CD14-positive monocyte (primary cell): ENCODE measurements at regions not wholly inside any gene's neighbourhood (a gene's known extent, or its start where the extent isn't known, plus 50 kb on each side); places are given as distances from the start of the nearest gene placed in this dataset.

ENCODE experiments used
- DNase-seq, 3 donors: peaks; one replicate each; pipeline ENCODE4 v3.0.0-alpha.2; 2011 to 2022
- H2AFZ ChIP-seq: 2 replicates; pipeline ENCODE4 v1.6.0; 2012; ENCODE audit warnings: mild to moderate bottlenecking, low read depth, low read length, inconsistent platforms; ENCODE audit not compliant: insufficient read depth, poor library complexity, severe bottlenecking
- H3K27ac ChIP-seq, 2 donors: 1 replicate in 1 of 2; 2 replicates in 1 of 2; pipeline ENCODE4 v1.5.1; 2012 to 2013; ENCODE audit warnings: low read length in 2 of 2, control low read depth in 1 of 2, inconsistent platforms in 1 of 2, low read depth in 1 of 2, mild to moderate bottlenecking in 1 of 2
- H3K27me3 ChIP-seq, 2 donors: one replicate each; pipeline versions ENCODE4 v1.6.0 to v1.6.1; 2011 to 2013; ENCODE audit warnings: low read length in 2 of 2; ENCODE audit not compliant: control insufficient read depth in 2 of 2, insufficient read depth in 2 of 2
- H3K36me3 ChIP-seq, 2 donors: replicated peaks in 1 of 2; 1 replicate in 1 of 2; 2 replicates in 1 of 2; pipeline versions ENCODE4 v1.5.1 to v1.6.1; 2012 to 2013; ENCODE audit warnings: low read length in 2 of 2, control low read depth in 1 of 2, inconsistent platforms in 1 of 2, mild to moderate bottlenecking in 1 of 2; ENCODE audit not compliant: insufficient read depth in 2 of 2, control insufficient read depth in 1 of 2
- H3K4me1 ChIP-seq, 2 donors: 1 replicate in 1 of 2; 2 replicates in 1 of 2; pipeline versions ENCODE4 v1.5.1 to v1.6.1; 2012 to 2013; ENCODE audit warnings: low read length in 2 of 2, control low read depth in 1 of 2, inconsistent platforms in 1 of 2, mild to moderate bottlenecking in 1 of 2, moderate library complexity in 1 of 2; ENCODE audit not compliant: insufficient read depth in 2 of 2, control insufficient read depth in 1 of 2
- H3K4me2 ChIP-seq: replicated peaks from 2 replicates; pipeline ENCODE3; 2012; ENCODE audit warnings: low read length, moderate library complexity, mild to moderate bottlenecking; ENCODE audit not compliant: poor library complexity, severe bottlenecking; ENCODE audit errors: extremely low read depth
- H3K4me3 ChIP-seq, 3 experiments: fragments of 200-600 bp in 1 of 3; sonication (generic) in 1 of 3; replicated peaks in 1 of 3; 1 replicate in 2 of 3; 2 replicates in 1 of 3; pipeline ENCODE4 v1.5.1; 2011 to 2013; ENCODE audit warnings: low read length in 3 of 3, mild to moderate bottlenecking in 3 of 3, control low read depth in 2 of 3, low read depth in 2 of 3, inconsistent platforms in 1 of 3, moderate library complexity in 1 of 3
- H3K79me2 ChIP-seq: 2 replicates; pipeline ENCODE4 v1.6.0; 2012; ENCODE audit warnings: mild to moderate bottlenecking, control low read depth, inconsistent platforms, low read length, moderate library complexity; ENCODE audit not compliant: insufficient read depth
- H3K9ac ChIP-seq: 2 replicates; pipeline ENCODE4 v1.6.0; 2017; ENCODE audit warnings: low read length, mild to moderate bottlenecking; ENCODE audit not compliant: insufficient read depth, poor library complexity, severe bottlenecking
- H3K9me3 ChIP-seq, 2 donors: replicated peaks in 1 of 2; 1 replicate in 1 of 2; 2 replicates in 1 of 2; pipeline versions ENCODE4 v1.5.1 to v1.6.1; 2012 to 2013; ENCODE audit warnings: low read length in 2 of 2, control low read depth in 1 of 2; ENCODE audit not compliant: control insufficient read depth in 1 of 2, insufficient read depth in 1 of 2
- H4K20me1 ChIP-seq: 2 replicates; pipeline ENCODE4 v1.6.0; 2012; ENCODE audit warnings: mild to moderate bottlenecking, low read length, control low read depth, moderate library complexity; ENCODE audit not compliant: insufficient read depth
- H3K27ac Mint-ChIP-seq, 7 donors: one replicate each; pipeline ENCODE4 v1.8.0; 2020; ENCODE audit warnings: mild to moderate bottlenecking in 7 of 7, mixed read lengths in 7 of 7, moderate library complexity in 6 of 7, inconsistent platforms in 2 of 7
- H3K27me3 Mint-ChIP-seq, 3 donors: one replicate each; pipeline ENCODE4 v1.8.0; 2021 to 2022; ENCODE audit warnings: low read depth in 3 of 3, mild to moderate bottlenecking in 3 of 3, mixed read lengths in 3 of 3, moderate library complexity in 3 of 3, inconsistent platforms in 1 of 3
- H3K36me3 Mint-ChIP-seq, 2 donors: one replicate each; pipeline ENCODE4 v1.8.0; 2020; ENCODE audit warnings: mixed read lengths in 2 of 2, inconsistent platforms in 1 of 2, mild to moderate bottlenecking in 1 of 2
- H3K4me1 Mint-ChIP-seq: one replicate; pipeline ENCODE4 v1.8.0; 2020; ENCODE audit warnings: mild to moderate bottlenecking, mixed read lengths
- H3K4me3 Mint-ChIP-seq, 2 donors: one replicate each; pipeline ENCODE4 v1.8.0; 2020; ENCODE audit warnings: mild to moderate bottlenecking in 2 of 2, mixed read lengths in 2 of 2, moderate library complexity in 1 of 2
- H3K9me3 Mint-ChIP-seq, 7 donors: one replicate each; pipeline ENCODE4 v1.8.0; 2020 to 2022; ENCODE audit warnings: mixed read lengths in 7 of 7, mild to moderate bottlenecking in 6 of 7, moderate library complexity in 6 of 7, inconsistent platforms in 2 of 7
- CTCF ChIP-seq: fragments of 200-600 bp; IDR thresholded peaks from one replicate; pipeline ENCODE4 v1.8.0; 2022; ENCODE audit warnings: antibody characterized with exemption, mild to moderate bottlenecking
- WGBS: methylation state at CpG from one replicate; pipeline ENCODE4 v1.1.5; 2013; ENCODE audit warnings: missing lambda C conversion rate; ENCODE audit not compliant: insufficient coverage; 5-methylcytosine and 5-hydroxymethylcytosine counted together
- intact Hi-C, 2 donors: fragments of 100-400 bp; cut with micrococcal nuclease; formaldehyde crosslinking; loops; one replicate each; pipeline versions ENCODE4 v1.15.0 to v1.15.1; 2023

- Histone ChIP-seq H4K20me1 (no peaks in the 10 kb centered on the region), H3K27me3 (no peaks in the 10 kb centered on the region), H3K79me2 (no peaks in the 10 kb centered on the region), H3K9me3 (peaks cover 0 to 4% of the 10 kb centered on the region in 2 donors), H3K4me1 (peaks cover 10 to 14% of the 10 kb centered on the region in 2 donors), H2AFZ (no peak overlapping the region), H3K27ac (no peak overlapping the region), H3K4me2 (peak overlapping the region; percentile 33), H3K9ac (no peak overlapping the region), H3K36me3 (no peaks in the 10 kb centered on the region), H3K4me3 (no peak overlapping the region)
- peak overlapping the region in 1 of 7 donors; percentile 21 for H3K27ac Mint-ChIP-seq
- no peak for TF ChIP-seq CTCF
- intact Hi-C loops, result no loop called here
- H3K4me1 Mint-ChIP-seq, result peaks cover 15% of the 10 kb centered on the region
- WGBS, result 92% methylated on average over 6 of the region's 8 CpGs
- H3K4me3 Mint-ChIP-seq, result peak overlapping the region in 1 of 2 donors; percentile 8
- no peak for DNase-seq
- peaks cover 0 to 6% (median 3%) of the 10 kb centered on the region in 3 donors for H3K27me3 Mint-ChIP-seq
- no peaks in the 10 kb centered on the region for H3K36me3 Mint-ChIP-seq
- H3K9me3 Mint-ChIP-seq, result peaks cover 3 to 9% (median 4%) of the 10 kb centered on the region in 7 donors
Observed at GRCh38 chr5:172530406-172530805, 76.1 kb upstream of the SH3PXD2B start.

GRCh38 chr5:172529896-172530295 lies 75.6 kb upstream of the SH3PXD2B start:
- intact Hi-C loops, result no loop called here
- no peak overlapping the region for H3K4me3 ChIP-seq
- no peak overlapping the region for H3K9ac ChIP-seq
- H3K27ac ChIP-seq, result no peak overlapping the region
- H3K27ac Mint-ChIP-seq, result no peak overlapping the region
- no peak for DNase-seq
- H3K36me3 ChIP-seq, result no peaks in the 10 kb centered on the region
- no peaks in the 10 kb centered on the region for H3K79me2 ChIP-seq
- no peaks in the 10 kb centered on the region for H4K20me1 ChIP-seq
- H3K4me2 ChIP-seq, result no peak overlapping the region
- peaks cover 0 to 4% of the 10 kb centered on the region in 2 donors for H3K9me3 ChIP-seq
- peaks cover 3 to 9% (median 4%) of the 10 kb centered on the region in 7 donors for H3K9me3 Mint-ChIP-seq
- peaks cover 10 to 14% of the 10 kb centered on the region in 2 donors for H3K4me1 ChIP-seq
- no peaks in the 10 kb centered on the region for H3K36me3 Mint-ChIP-seq
- H3K4me1 Mint-ChIP-seq, result peaks cover 15% of the 10 kb centered on the region
- no peak overlapping the region for H3K4me3 Mint-ChIP-seq
- no peak overlapping the region for H2AFZ ChIP-seq
- 74% methylated on average over 2 of the region's 3 CpGs for WGBS
- peaks cover 0 to 6% (median 3%) of the 10 kb centered on the region in 3 donors for H3K27me3 Mint-ChIP-seq
- H3K27me3 ChIP-seq, result no peaks in the 10 kb centered on the region
- no peak for TF ChIP-seq CTCF
